NCI-H345 treated with DMSO at 0.1 percent for 48 hours (cell line): ENCODE measurements at regions not wholly inside any gene's neighbourhood (a gene's known extent, or its start where the extent isn't known, plus 50 kb on each side); places are given as distances from the start of the nearest gene placed in this dataset.
A peak's percentile ranks its signal among the peaks of the same experiment; 100 is the strongest.
"Not testable (repeated sequence)": the region's sequence is repeated elsewhere in the genome, so short reads cannot be mapped to it uniquely, and the experiment has no call there.

Source experiments
- DNase-seq: peaks from one replicate; lab custom pipeline; 2025; ENCODE audit not compliant: unreplicated experiment; lab: John Stamatoyannopoulos, UW

- no peak for DNase-seq
Observed at GRCh38 chr10:86579883-86580520, 58.4 kb upstream of the WAPL start.

GRCh38 chr10:86580521-86580891, 58.9 kb upstream of the WAPL start:
- DNase-seq = no peak

DNA sequence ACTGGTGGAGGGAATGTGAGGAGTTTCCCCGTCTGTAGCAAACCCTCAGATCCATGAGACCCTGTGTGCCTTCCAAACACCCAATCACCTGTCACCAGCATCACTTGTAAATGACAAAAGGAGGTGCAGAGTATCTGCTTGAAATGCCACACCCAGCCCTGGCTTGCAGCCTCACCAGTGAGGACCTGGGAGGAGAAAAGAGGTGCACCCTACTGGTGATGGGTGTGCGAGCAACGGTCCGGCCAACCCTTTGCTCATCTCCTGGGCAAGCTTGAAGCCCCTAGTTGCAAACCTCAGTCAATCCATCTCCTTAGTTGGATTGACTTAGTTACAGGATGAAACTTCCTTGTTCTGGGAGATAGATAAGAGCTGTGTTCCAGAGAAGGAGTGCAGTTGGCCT, 62.4 kb upstream of the WAPL start:
- DNase-seq = peak; percentile 14

GRCh38 chr10:86585037-86585929, 63.7 kb upstream of the WAPL start:
- DNase-seq = peak; percentile 34

DNA sequence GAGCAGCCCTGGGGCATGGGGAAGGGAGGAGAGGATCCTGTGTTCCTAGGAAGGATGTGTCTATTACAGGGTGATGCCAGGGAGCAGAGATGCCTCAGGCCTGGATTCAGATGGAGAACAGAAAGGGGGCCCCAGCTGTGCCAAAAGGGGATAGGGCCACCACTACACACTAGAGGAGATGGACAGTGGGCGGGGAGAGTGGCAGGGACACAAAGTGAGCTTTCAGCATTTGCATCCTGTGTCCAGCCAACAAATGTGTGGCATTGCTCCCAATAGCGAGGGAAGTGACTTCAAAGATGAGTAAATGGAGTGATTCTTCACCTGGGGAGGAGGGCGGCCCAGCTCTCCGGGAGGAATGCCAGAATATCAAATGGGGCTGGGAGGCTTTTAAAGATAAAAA, 64.9 kb upstream of the WAPL start:
- no peak for DNase-seq

- not testable (repeated sequence) for DNase-seq
Observed at GRCh38 chr10:86588781-86589180, 65.6 kb upstream of the OPN4 start.

GRCh38 chr10:86591436-86591835, 62.9 kb upstream of the OPN4 start:
- no peak for DNase-seq

DNA sequence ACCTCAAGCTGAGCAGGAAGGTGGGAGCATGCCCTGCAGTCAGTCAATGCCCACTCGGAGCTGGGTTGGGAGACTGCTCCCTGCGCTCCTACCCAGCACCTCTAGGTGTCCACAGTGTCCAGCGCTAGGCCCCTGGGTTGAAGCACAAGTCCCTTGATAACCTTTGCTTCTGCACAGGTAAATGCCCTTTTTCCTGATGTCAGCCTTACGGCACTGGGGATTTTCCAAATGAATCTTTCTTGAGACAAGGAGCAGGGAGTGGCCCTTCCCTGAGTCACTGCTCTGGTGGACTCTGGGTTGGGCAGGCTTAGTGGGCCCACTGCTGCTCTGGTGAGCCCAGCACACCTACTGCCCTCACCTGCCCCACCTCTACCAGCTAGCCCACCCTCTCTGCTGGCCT, 61.9 kb upstream of the OPN4 start:
- no peak for DNase-seq

- DNase-seq = no peak
Observed at GRCh38 chr10:86594535-86594934, 59.8 kb upstream of the OPN4 start.

- no peak for DNase-seq
Observed at GRCh38 chr10:86595496-86595895, 58.9 kb upstream of the OPN4 start.

DNA sequence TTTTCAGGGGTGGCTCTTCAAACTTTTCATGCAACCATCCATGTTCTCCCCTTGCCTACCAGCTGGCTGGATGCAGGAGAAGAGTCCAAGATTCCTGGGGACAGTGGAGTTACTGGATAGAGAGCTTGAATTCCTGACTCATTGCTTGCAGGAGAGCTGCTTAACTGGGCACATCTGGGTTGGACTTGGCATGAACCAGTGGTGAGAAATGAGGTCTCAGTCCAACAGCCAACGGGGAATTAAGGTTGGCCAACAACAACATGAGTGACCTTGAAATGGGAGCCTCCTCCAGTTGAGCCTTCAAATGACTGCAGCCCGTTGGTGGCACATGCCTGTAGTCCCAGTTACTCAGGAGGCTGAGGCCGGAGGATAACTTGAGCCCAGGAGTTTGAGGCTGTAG, 58.1 kb upstream of the OPN4 start:
- DNase-seq = no peak

DNA sequence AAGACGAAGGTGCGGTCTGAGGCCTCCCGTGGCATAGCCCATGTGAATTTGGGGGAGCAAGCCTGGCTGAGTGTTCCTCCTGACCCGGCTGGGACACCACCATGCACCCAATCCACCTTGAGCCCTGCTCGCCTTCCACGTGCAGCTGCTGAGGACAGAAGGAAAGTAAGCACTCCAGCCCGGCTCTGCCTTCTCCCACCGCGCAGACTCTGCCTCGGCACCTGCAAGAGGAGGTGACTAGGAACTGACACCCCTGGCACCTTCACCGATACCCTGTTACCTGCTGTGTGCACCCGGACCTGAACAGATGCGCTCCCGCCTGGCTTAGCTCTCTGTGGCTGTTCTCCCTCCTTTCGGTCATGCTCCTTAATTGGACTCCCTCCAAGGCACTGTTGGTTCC, 57.0 kb upstream of the OPN4 start:
- DNase-seq = no peak

- DNase-seq = no peak
Observed at GRCh38 chr10:86598151-86598550, 56.2 kb upstream of the OPN4 start.

DNA sequence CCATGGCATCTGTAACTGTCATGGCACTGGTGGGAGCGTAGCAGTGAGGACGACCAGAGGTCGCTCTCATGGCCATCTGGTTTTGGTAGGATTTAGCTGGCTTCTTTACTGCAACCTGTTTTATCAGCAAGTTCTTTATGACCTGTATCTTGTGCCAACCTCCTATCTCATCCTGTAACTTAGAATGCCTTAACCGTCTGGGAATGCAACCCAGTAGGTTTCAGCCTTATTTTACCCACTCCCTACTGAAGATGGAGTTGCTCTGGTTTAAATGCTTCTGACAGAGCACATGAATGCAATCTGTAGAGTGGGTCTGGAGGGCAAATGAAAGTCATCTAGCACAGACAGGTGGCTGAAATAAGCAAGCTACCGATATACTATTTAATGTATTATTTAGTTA, 55.3 kb upstream of the OPN4 start:
- DNase-seq = no peak

- no peak for DNase-seq
Observed at GRCh38 chr10:86599729-86600128, 54.6 kb upstream of the OPN4 start.

GRCh38 chr10:86600296-86600695, 54.1 kb upstream of the OPN4 start:
- DNase-seq = no peak

- DNase-seq = no peak
Observed at GRCh38 chr10:86601956-86602602, 52.3 kb upstream of the OPN4 start.

DNA sequence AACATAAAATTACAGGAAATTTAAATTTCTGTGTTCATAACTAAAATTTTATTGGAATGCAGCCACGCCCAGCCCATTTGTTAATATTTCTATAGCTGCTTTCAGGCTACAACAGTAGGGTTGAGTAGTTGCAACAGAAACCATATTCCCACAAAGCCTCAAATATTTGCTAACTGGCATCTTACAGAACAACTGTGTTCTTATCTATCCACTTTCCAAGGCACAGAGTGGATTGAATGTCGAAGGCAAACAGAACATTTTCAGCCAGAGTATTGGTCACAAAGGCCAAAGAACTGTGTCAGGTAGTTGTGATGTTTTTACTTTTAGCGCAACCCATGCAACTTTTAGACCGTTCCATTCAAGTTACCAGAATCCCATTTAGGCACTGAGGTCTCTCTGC, 51.1 kb upstream of the OPN4 start:
- DNase-seq = no peak
